GM12875 (cell line): ENCODE measurements at regions not wholly inside any gene's neighbourhood (a gene's known extent, or its start where the extent isn't known, plus 50 kb on each side); places are given as distances from the start of the nearest gene placed in this dataset.

ENCODE experiments used
- H3K4me3 ChIP-seq: one replicate; pipeline ENCODE4 v1.5.1; 2011; ENCODE audit warnings: low read depth, low read length, control low read depth
- CTCF ChIP-seq: IDR thresholded peaks from 2 replicates; pipeline ENCODE4 v1.5.1; 2011; ENCODE audit warnings: low read depth, mild to moderate bottlenecking, control low read depth, inconsistent platforms, low read length, moderate library complexity, borderline replicate concordance; ENCODE audit not compliant: insufficient read depth

- no peak for TF ChIP-seq CTCF
- no peak overlapping the region for H3K4me3 ChIP-seq
Observed at GRCh38 chrX:118219866-118220265, 103.3 kb upstream of the KLHL13 start.

- no peak for TF ChIP-seq CTCF
- no peak overlapping the region for H3K4me3 ChIP-seq
Observed at GRCh38 chrX:118220509-118220908, 103.9 kb upstream of the KLHL13 start.

- no peak for TF ChIP-seq CTCF
Observed at GRCh38 chrX:118221270-118221669, 104.7 kb upstream of the KLHL13 start.

GRCh38 chrX:118221733-118222132, 105.1 kb upstream of the KLHL13 start:
- H3K4me3 ChIP-seq = no peak overlapping the region
- no peak for TF ChIP-seq CTCF

More at GRCh38 chrX:118221270-118221669, 104.7 kb upstream of the KLHL13 start:
- no peak overlapping the region for H3K4me3 ChIP-seq

- H3K4me3 ChIP-seq = no peak overlapping the region
- no peak for TF ChIP-seq CTCF
Observed at GRCh38 chrX:118222421-118222820, 105.8 kb upstream of the KLHL13 start.

GRCh38 chrX:118225711-118226428, 109.3 kb upstream of the KLHL13 start:
- H3K4me3 ChIP-seq = no peak overlapping the region
- TF ChIP-seq CTCF = peak; percentile 40; the same call in 1 of the 2 replicates

- H3K4me3 ChIP-seq = no peak overlapping the region
- no peak for TF ChIP-seq CTCF
Observed at GRCh38 chrX:118228041-118228440, 111.4 kb upstream of the KLHL13 start.
